ENCODE measurements at regions not wholly inside any gene's neighbourhood (a gene's known extent, or its start where the extent isn't known, plus 50 kb on each side); places are given as distances from the start of the nearest gene placed in this dataset.
A peak's percentile ranks its signal among the peaks of the same experiment; 100 is the strongest.
"Not testable (repeated sequence)": the region's sequence is repeated elsewhere in the genome, so short reads cannot be mapped to it uniquely, and the experiment has no call there.

- DNase-seq: peak; percentile 14
Observed at GRCh38 chr7:9919-10318, 182.5 kb upstream of the FAM20C start.

- DNase-seq: not testable (repeated sequence)
Observed at GRCh38 chr7:32565-33280, 159.6 kb upstream of the FAM20C start.

- not testable (repeated sequence) for DNase-seq
Observed at GRCh38 chr7:35121-35541, 157.2 kb upstream of the FAM20C start.

- DNase-seq: not testable (repeated sequence)
Observed at GRCh38 chr7:36539-36938, 155.8 kb upstream of the FAM20C start.

- DNase-seq: not testable (repeated sequence)
Observed at GRCh38 chr7:37656-38055, 154.7 kb upstream of the FAM20C start.

- not testable (repeated sequence) for DNase-seq
Observed at GRCh38 chr7:38444-38843, 153.9 kb upstream of the FAM20C start.

- DNase-seq: not testable (repeated sequence)
Observed at GRCh38 chr7:39984-40740, 152.2 kb upstream of the FAM20C start.

GRCh38 chr7:40799-41750 lies 151.3 kb upstream of the FAM20C start:
- DNase-seq: no peak

- DNase-seq: no peak
Observed at GRCh38 chr7:41917-42565, 150.3 kb upstream of the FAM20C start.

- no peak for DNase-seq
Observed at GRCh38 chr7:43791-44540, 148.4 kb upstream of the FAM20C start.

- DNase-seq: no peak
Observed at GRCh38 chr7:44541-44896, 147.9 kb upstream of the FAM20C start.

- DNase-seq: no peak
Observed at GRCh38 chr7:45106-46090, 147.0 kb upstream of the FAM20C start.

- DNase-seq: no peak
Observed at GRCh38 chr7:46123-46829, 146.1 kb upstream of the FAM20C start.

GRCh38 chr7:46830-47140 lies 145.6 kb upstream of the FAM20C start:
- DNase-seq: no peak

GRCh38 chr7:51456-52068 lies 140.8 kb upstream of the FAM20C start:
- no peak for DNase-seq

- DNase-seq: no peak
Observed at GRCh38 chr7:52100-52499, 140.3 kb upstream of the FAM20C start.

- no peak for DNase-seq
Observed at GRCh38 chr7:53531-53930, 138.8 kb upstream of the FAM20C start.

- DNase-seq: no peak
Observed at GRCh38 chr7:54615-55014, 137.8 kb upstream of the FAM20C start.

GRCh38 chr7:55690-56248 lies 136.6 kb upstream of the FAM20C start:
- DNase-seq: no peak
